Hepatocyte (in vitro differentiated cells): ENCODE measurements at regions not wholly inside any gene's neighbourhood (a gene's known extent, or its start where the extent isn't known, plus 50 kb on each side); places are given as distances from the start of the nearest gene placed in this dataset.

Experiments used
- DNase-seq: peaks from one replicate; pipeline ENCODE4 v3.0.0-alpha.2; 2016; ENCODE audit warnings: low spot score
- H2AFZ ChIP-seq: fragments of 200-600 bp; sonication (generic); 2 replicates; pipeline ENCODE4 v1.6.0; 2016; ENCODE audit warnings: antibody characterized with exemption, mild to moderate bottlenecking
- H3K27ac ChIP-seq: fragments of 200-600 bp; sonication (generic); 2 replicates; pipeline ENCODE4 v1.5.1; 2016; ENCODE audit warnings: mild to moderate bottlenecking
- H3K27me3 ChIP-seq: fragments of 200-600 bp; sonication (generic); 2 replicates; pipeline ENCODE4 v1.6.1; 2016
- H3K36me3 ChIP-seq: fragments of 200-600 bp; sonication (generic); replicated peaks from 2 replicates; pipeline ENCODE4 v1.5.1; 2016; ENCODE audit warnings: low read depth; ENCODE audit not compliant: insufficient read depth
- H3K4me1 ChIP-seq: fragments of 200-600 bp; sonication (generic); 2 replicates; pipeline ENCODE4 v1.5.1; 2016; ENCODE audit warnings: mild to moderate bottlenecking, moderate library complexity; ENCODE audit not compliant: insufficient read depth
- H3K4me2 ChIP-seq: fragments of 200-600 bp; sonication (generic); 2 replicates; pipeline ENCODE4 v1.6.0; 2016
- H3K4me3 ChIP-seq: fragments of 200-600 bp; sonication (generic); 2 replicates; pipeline ENCODE4 v1.5.1; 2016; ENCODE audit warnings: mild to moderate bottlenecking
- H3K79me2 ChIP-seq: fragments of 200-600 bp; sonication (generic); 2 replicates; pipeline ENCODE4 v1.6.0; 2017; ENCODE audit warnings: mild to moderate bottlenecking
- H3K9me2 ChIP-seq: fragments of 200-600 bp; sonication (generic); replicated peaks from 2 replicates; pipeline ENCODE4 v1.6.0; 2017; ENCODE audit warnings: mild to moderate bottlenecking; ENCODE audit not compliant: insufficient read depth
- H3K9me3 ChIP-seq: fragments of 200-600 bp; sonication (generic); 2 replicates; pipeline ENCODE4 v1.5.1; 2016; ENCODE audit warnings: low read depth, mild to moderate bottlenecking
- H4K20me1 ChIP-seq: fragments of 200-600 bp; sonication (generic); 2 replicates; pipeline ENCODE4 v1.6.0; 2016; ENCODE audit warnings: mild to moderate bottlenecking; ENCODE audit not compliant: insufficient read depth, poor library complexity, severe bottlenecking
- EZH2 ChIP-seq: fragments of 200-600 bp; sonication (generic); IDR thresholded peaks from 2 replicates; pipeline ENCODE4 v1.6.1; 2016; ENCODE audit warnings: antibody characterized with exemption, mild to moderate bottlenecking, borderline replicate concordance
- EZH2phosphoT487 ChIP-seq: fragments of 200-600 bp; sonication (generic); IDR thresholded peaks from one replicate; pipeline ENCODE4 v1.6.1; 2018; ENCODE audit warnings: antibody characterized with exemption, mild to moderate bottlenecking, low read depth, moderate library complexity; ENCODE audit not compliant: unreplicated experiment, severe bottlenecking
- WGBS: methylation state at CpG from one replicate; pipeline ENCODE4 v1.1.6; 2016; ENCODE audit warnings: low lambda C conversion rate; ENCODE audit errors: missing lambda C conversion rate; 5-methylcytosine and 5-hydroxymethylcytosine counted together
- TF ChIP-seq, protein P1 (sequence below): fragments of 200-600 bp; sonication (generic); IDR thresholded peaks from 2 replicates; pipeline ENCODE4 v1.5.1; 2016; ENCODE audit warnings: antibody characterized with exemption, mild to moderate bottlenecking; ENCODE audit not compliant: poor library complexity

DNA sequence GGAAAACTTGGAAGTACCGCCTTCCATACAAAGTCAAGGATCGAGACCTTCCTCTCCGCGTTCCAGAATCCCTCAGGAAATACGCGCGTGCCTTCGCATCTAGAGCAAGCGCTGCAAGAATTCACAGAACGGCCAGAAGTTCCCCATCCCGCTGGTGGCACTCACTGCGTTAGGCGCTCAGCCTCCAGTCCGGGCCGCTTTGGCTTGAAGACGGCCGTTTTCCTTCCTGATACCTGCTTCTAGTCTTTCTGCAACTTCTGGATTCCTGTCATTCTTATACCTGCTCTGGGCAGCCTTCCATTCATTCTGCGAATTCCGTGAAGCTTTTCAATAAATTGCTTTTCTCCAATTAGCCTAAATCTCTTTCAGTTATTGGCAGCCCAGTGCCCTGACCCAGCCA lies 896.4 kb downstream of the TRIML1 start:
- Histone ChIP-seq H3K9me3 (no peaks in the 10 kb centered on the region), H3K27me3 (no peaks in the 10 kb centered on the region), H3K4me3 (no peak overlapping the region), H3K4me2 (no peak overlapping the region), H3K36me3 (no peaks in the 10 kb centered on the region), H3K79me2 (no peaks in the 10 kb centered on the region), H3K27ac (no peak overlapping the region), H4K20me1 (no peaks in the 10 kb centered on the region), H2AFZ (no peak overlapping the region), H3K4me1 (no peaks in the 10 kb centered on the region), H3K9me2 (no peaks in the 10 kb centered on the region)
- DNase-seq, result no peak
- WGBS, result 85% methylated on average over 19 of the region's 19 CpGs
- no peak for TF ChIP-seq EZH2
- TF ChIP-seq, protein P1, sequence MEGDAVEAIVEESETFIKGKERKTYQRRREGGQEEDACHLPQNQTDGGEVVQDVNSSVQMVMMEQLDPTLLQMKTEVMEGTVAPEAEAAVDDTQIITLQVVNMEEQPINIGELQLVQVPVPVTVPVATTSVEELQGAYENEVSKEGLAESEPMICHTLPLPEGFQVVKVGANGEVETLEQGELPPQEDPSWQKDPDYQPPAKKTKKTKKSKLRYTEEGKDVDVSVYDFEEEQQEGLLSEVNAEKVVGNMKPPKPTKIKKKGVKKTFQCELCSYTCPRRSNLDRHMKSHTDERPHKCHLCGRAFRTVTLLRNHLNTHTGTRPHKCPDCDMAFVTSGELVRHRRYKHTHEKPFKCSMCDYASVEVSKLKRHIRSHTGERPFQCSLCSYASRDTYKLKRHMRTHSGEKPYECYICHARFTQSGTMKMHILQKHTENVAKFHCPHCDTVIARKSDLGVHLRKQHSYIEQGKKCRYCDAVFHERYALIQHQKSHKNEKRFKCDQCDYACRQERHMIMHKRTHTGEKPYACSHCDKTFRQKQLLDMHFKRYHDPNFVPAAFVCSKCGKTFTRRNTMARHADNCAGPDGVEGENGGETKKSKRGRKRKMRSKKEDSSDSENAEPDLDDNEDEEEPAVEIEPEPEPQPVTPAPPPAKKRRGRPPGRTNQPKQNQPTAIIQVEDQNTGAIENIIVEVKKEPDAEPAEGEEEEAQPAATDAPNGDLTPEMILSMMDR, result no peak
- TF ChIP-seq EZH2phosphoT487, result no peak

GRCh38 chr4:189036906-189037305 lies 897.7 kb downstream of the TRIML1 start:
- H4K20me1 ChIP-seq, result no peaks in the 10 kb centered on the region
- TF ChIP-seq, protein P1, result no peak
- TF ChIP-seq EZH2 (no peak), EZH2phosphoT487 (no peak)
- H3K27me3 ChIP-seq, result no peaks in the 10 kb centered on the region
- no peak overlapping the region for H3K27ac ChIP-seq
- no peak overlapping the region for H2AFZ ChIP-seq
- no peaks in the 10 kb centered on the region for H3K36me3 ChIP-seq
- no peak overlapping the region for H3K4me3 ChIP-seq
- H3K4me2 ChIP-seq, result no peak overlapping the region
- no peak for DNase-seq
- no peaks in the 10 kb centered on the region for H3K9me2 ChIP-seq
- no peaks in the 10 kb centered on the region for H3K9me3 ChIP-seq
- H3K4me1 ChIP-seq, result no peaks in the 10 kb centered on the region
- H3K79me2 ChIP-seq, result no peaks in the 10 kb centered on the region
- 80% methylated on average over 6 of the region's 6 CpGs for WGBS

DNA sequence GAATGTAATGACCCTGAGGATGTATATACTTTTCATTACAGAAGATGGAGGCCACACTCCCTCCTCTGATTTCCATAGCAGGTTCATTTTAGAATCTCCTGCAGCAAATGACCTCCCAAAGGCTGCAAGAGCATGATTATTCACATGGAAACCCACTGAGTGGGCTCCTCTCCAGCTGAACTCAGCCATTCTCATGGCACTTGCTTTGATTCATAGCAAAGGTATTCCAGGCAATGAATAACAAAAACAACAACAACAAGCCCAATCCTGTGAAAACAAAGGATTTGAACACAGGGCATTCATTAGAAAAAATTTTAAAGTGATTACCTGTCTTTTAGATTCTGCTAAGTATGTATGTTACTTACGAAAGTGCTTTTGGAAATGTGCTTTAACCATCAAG lies 894.0 kb upstream of the FRG1 start:
- no peaks in the 10 kb centered on the region for H3K79me2 ChIP-seq
- no peak for DNase-seq
- H2AFZ ChIP-seq, result no peak overlapping the region
- H3K27ac ChIP-seq, result no peak overlapping the region
- TF ChIP-seq, protein P1, result no peak
- TF ChIP-seq EZH2 (no peak), EZH2phosphoT487 (no peak)
- H3K9me2 ChIP-seq, result no peaks in the 10 kb centered on the region
- H3K4me3 ChIP-seq, result no peak overlapping the region
- H3K27me3 ChIP-seq, result no peaks in the 10 kb centered on the region
- no peak overlapping the region for H3K4me2 ChIP-seq
- H3K36me3 ChIP-seq, result no peaks in the 10 kb centered on the region
- WGBS, result 95% methylated on average over 1 of the region's 1 CpG
- no peaks in the 10 kb centered on the region for H3K4me1 ChIP-seq
- no peaks in the 10 kb centered on the region for H4K20me1 ChIP-seq
- no peaks in the 10 kb centered on the region for H3K9me3 ChIP-seq

DNA sequence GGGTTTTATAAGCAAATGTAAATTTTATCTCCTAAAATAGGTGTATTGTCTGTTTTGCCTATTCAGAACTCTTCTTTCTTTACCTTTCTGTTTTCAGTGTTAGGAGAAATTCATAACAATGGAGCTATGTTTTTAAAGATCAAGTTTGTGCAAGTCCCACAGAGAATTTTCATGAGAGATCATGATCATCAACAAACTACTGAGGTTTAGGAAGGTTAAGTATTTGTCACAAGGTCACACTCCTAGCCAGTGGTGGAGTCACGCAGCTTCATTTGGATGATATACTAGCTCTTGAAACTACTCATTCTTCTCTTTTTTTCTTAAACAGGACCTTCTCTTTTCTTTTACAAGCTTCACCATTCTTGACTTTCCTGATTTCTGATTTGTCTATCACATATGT lies 892.6 kb upstream of the FRG1 start:
- H3K4me2 ChIP-seq, result no peak overlapping the region
- WGBS, result 73% methylated on average over 1 of the region's 1 CpG
- no peaks in the 10 kb centered on the region for H3K9me2 ChIP-seq
- no peaks in the 10 kb centered on the region for H4K20me1 ChIP-seq
- H3K27me3 ChIP-seq, result no peaks in the 10 kb centered on the region
- no peaks in the 10 kb centered on the region for H3K36me3 ChIP-seq
- TF ChIP-seq EZH2phosphoT487 (no peak), EZH2 (no peak)
- TF ChIP-seq, protein P1, result no peak
- no peak for DNase-seq
- H3K4me1 ChIP-seq, result no peaks in the 10 kb centered on the region
- no peak overlapping the region for H3K4me3 ChIP-seq
- no peak overlapping the region for H2AFZ ChIP-seq
- no peaks in the 10 kb centered on the region for H3K9me3 ChIP-seq
- H3K27ac ChIP-seq, result no peak overlapping the region
- no peaks in the 10 kb centered on the region for H3K79me2 ChIP-seq
